ENCODE measurements at regions not wholly inside any gene's neighbourhood (a gene's known extent, or its start where the extent isn't known, plus 50 kb on each side); places are given as distances from the start of the nearest gene placed in this dataset.

- TF ChIP-seq TCF4 (CRISPR knock-in tag; IDR thresholded peaks at IDR 0.05; ENCODE audit: borderline replicate concordance): no peak
- TF ChIP-seq CSDC2 (CRISPR knock-in tag; IDR thresholded peaks at IDR 0.05): no peak
These were observed 1055.8 kb upstream of the CADM2 start (continued) for GRCh38 chr3:83902787-83903533.

DNA sequence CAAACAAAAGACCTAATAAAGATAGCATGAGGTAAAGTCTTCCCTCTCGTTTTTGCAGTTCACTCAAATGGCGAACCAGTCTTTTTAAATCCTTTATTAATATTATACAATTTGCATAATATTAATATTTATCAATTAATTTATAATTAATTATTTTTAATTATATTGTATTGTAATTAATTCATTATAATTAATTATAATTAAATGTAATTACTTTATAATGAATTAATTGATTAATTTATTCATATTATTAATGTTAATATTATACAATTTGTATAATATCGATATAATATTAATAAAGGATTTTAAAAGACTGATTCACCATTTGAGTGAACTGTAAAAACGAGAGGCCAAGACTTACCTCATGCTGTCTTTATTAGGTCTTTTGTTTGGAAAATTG is 1045.4 kb upstream of the CADM2 start:
- TF ChIP-seq TSHZ2 (CRISPR knock-in tag; IDR thresholded peaks at IDR 0.05) (no peak), SNAI2 (CRISPR knock-in tag; IDR thresholded peaks at IDR 0.05) (no peak), ISL1 (CRISPR knock-in tag; IDR thresholded peaks at IDR 0.05) (no peak), GLIS3 (CRISPR knock-in tag; IDR thresholded peaks at IDR 0.05) (no peak), RARB (CRISPR knock-in tag; IDR thresholded peaks at IDR 0.05) (no peak), OSR1 (CRISPR knock-in tag; IDR thresholded peaks at IDR 0.05) (no peak), ZC3H10 (CRISPR knock-in tag; IDR thresholded peaks at IDR 0.05) (no peak), ZNF8 (CRISPR knock-in tag; IDR thresholded peaks at IDR 0.05) (no peak)
- TF ChIP-seq, protein P1, sequence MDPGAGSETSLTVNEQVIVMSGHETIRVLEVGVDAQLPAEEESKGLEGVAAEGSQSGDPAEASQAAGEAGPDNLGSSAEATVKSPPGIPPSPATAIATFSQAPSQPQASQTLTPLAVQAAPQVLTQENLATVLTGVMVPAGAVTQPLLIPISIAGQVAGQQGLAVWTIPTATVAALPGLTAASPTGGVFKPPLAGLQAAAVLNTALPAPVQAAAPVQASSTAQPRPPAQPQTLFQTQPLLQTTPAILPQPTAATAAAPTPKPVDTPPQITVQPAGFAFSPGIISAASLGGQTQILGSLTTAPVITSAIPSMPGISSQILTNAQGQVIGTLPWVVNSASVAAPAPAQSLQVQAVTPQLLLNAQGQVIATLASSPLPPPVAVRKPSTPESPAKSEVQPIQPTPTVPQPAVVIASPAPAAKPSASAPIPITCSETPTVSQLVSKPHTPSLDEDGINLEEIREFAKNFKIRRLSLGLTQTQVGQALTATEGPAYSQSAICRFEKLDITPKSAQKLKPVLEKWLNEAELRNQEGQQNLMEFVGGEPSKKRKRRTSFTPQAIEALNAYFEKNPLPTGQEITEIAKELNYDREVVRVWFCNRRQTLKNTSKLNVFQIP (CRISPR knock-in tag; IDR thresholded peaks at IDR 0.05; ENCODE audit: borderline replicate concordance, low read depth): no peak
- ATAC-seq: no peak

DNA sequence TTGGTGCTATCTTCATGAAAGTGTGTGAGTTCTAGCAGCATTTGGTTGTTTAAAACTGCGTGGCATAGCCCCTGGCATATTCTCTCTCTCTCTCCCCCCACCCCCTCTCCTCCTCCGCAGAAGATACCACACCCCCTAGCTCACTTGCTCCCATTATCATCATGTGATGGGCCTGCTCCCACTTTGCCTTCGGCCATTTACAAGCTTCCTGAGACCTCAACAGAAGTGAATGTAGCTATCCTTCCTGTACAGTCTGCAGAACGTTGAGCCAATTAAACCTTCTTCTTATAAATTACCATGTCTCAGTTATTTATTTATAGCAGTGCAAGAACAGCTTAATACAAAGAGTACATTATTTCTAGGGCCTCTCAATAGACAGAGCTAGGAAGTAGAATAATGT is 1032.5 kb upstream of the CADM2 start:
- no peak for ATAC-seq
- TF ChIP-seq, protein P2, sequence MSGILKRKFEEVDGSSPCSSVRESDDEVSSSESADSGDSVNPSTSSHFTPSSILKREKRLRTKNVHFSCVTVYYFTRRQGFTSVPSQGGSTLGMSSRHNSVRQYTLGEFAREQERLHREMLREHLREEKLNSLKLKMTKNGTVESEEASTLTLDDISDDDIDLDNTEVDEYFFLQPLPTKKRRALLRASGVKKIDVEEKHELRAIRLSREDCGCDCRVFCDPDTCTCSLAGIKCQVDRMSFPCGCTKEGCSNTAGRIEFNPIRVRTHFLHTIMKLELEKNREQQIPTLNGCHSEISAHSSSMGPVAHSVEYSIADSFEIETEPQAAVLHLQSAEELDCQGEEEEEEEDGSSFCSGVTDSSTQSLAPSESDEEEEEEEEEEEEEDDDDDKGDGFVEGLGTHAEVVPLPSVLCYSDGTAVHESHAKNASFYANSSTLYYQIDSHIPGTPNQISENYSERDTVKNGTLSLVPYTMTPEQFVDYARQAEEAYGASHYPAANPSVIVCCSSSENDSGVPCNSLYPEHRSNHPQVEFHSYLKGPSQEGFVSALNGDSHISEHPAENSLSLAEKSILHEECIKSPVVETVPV (CRISPR knock-in tag; IDR thresholded peaks at IDR 0.05): no peak
- TF ChIP-seq, protein P1 (CRISPR knock-in tag; IDR thresholded peaks at IDR 0.05; ENCODE audit: borderline replicate concordance, low read depth): no peak
- TF ChIP-seq ZNF8 (CRISPR knock-in tag; IDR thresholded peaks at IDR 0.05) (no peak), ZNF565 (CRISPR knock-in tag; conservative IDR thresholded peaks at IDR 0.05; ENCODE audit: low read depth) (no peak)

GRCh38 chr3:83928391-83928790 is 1030.4 kb upstream of the CADM2 start:
- peak; percentile 65 for ATAC-seq
- TF ChIP-seq ZNF8 (CRISPR knock-in tag; IDR thresholded peaks at IDR 0.05): no peak

DNA sequence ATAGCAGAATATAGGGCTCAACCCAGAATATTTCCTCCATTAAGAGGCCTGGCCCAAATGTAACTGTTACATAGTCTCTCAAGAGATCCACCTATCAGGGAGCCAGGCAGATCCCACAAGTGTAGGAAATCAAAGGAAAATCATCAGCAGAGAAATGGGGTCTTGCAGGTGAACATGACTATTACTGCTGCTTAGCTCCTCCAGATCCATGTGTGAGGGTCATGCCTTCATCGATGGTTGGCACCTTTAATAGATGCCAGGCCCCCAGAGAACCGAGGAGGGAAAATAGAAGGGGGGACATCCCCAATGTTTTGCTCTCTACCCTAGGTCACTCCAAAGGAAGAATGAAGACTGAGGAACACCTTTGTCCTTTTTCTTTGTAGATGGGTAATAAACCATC is 1029.9 kb upstream of the CADM2 start:
- ATAC-seq: no peak
- TF ChIP-seq BACH2 (CRISPR knock-in tag; IDR thresholded peaks at IDR 0.05; ENCODE audit: borderline replicate concordance): no peak
- TF ChIP-seq, protein P2 (CRISPR knock-in tag; IDR thresholded peaks at IDR 0.05): no peak
- TF ChIP-seq OSR1 (CRISPR knock-in tag; IDR thresholded peaks at IDR 0.05): no peak
